Endothelial cell of umbilical vein (primary cell): ENCODE measurements at regions not wholly inside any gene's neighbourhood (a gene's known extent, or its start where the extent isn't known, plus 50 kb on each side); places are given as distances from the start of the nearest gene placed in this dataset.

ENCODE experiments used
- BruUV-seq: library from RNA; stranded (reverse); fragments of 400-500 nt; replicated peaks from 2 replicates; lab custom pipeline; 2021; lab: Mats Ljungman, UMichigan
- CTCF ChIA-PET: fragments of 300-600, 350-600 bp; sonication (Branson Sonifier 250); formaldehyde crosslinking; loops from one replicate; lab custom pipeline; 2021; ENCODE audit warnings: antibody characterized with exemption, inconsistent platforms; lab: Charles Lee
- POLR2A ChIA-PET: fragments of 300-600, 350-600 bp; sonication (Branson Sonifier 250); formaldehyde crosslinking; loops from one replicate; lab custom pipeline; 2021; ENCODE audit warnings: antibody characterized with exemption, inconsistent platforms; lab: Charles Lee
- DNase-seq: peaks from one replicate; pipeline ENCODE4 v3.0.0-alpha.2; 2011; ENCODE audit warnings: low read depth, low spot score
- FAIRE-seq: peaks from 2 replicates; lab custom pipeline; 2011; peaks lifted over from hg19 to GRCh38; lab: Jason Lieb, UNC
- H2AFZ ChIP-seq: 2 replicates; pipeline ENCODE4 v1.6.0; 2012; ENCODE audit warnings: low read depth, low read length, control low read depth, inconsistent platforms
- H3K27ac ChIP-seq: 2 replicates; pipeline ENCODE4 v1.5.1; 2011; ENCODE audit warnings: low read depth, mild to moderate bottlenecking, control low read depth, low read length, moderate library complexity; ENCODE audit not compliant: insufficient read depth
- H3K27me3 ChIP-seq, 2 experiments: 2 replicates each; pipeline versions ENCODE4 v1.6.0 to v1.6.1; 2011; ENCODE audit warnings: low read length in 2 of 2, mixed read lengths in 1 of 2; ENCODE audit not compliant: control insufficient read depth in 2 of 2, insufficient read depth in 2 of 2
- H3K36me3 ChIP-seq, 2 experiments: 2 replicates in 1 of 2; 3 replicates in 1 of 2; pipeline ENCODE4 v1.5.1; 2011; ENCODE audit warnings: low read length in 2 of 2, mild to moderate bottlenecking in 1 of 2, moderate library complexity in 1 of 2; ENCODE audit not compliant: control insufficient read depth in 2 of 2, insufficient read depth in 2 of 2; ENCODE audit errors: extremely low read depth in 1 of 2
- H3K4me1 ChIP-seq: 3 replicates; pipeline ENCODE4 v1.5.1; 2011; ENCODE audit warnings: mild to moderate bottlenecking, low read length; ENCODE audit not compliant: control insufficient read depth, insufficient read depth; ENCODE audit errors: extremely low read depth
- H3K4me2 ChIP-seq: 2 replicates; pipeline ENCODE4 v1.6.1; 2011; ENCODE audit warnings: low read length, control low read depth, mixed read lengths; ENCODE audit not compliant: insufficient read depth
- H3K4me3 ChIP-seq, 3 experiments: fragments of 200-600 bp in 1 of 3; sonication (generic), shearing (Covaris generic) in 1 of 3; replicated peaks in 1 of 3; 2 replicates each; pipeline ENCODE4 v1.5.1; 2011 to 2016; ENCODE audit warnings: control low read depth in 3 of 3, low read length in 3 of 3, mild to moderate bottlenecking in 2 of 3, inconsistent platforms in 1 of 3, low read depth in 1 of 3, moderate library complexity in 1 of 3; ENCODE audit not compliant: insufficient read depth in 1 of 3
- H3K79me2 ChIP-seq: 2 replicates; pipeline ENCODE4 v1.6.0; 2012; ENCODE audit warnings: low read length, inconsistent platforms; ENCODE audit not compliant: control insufficient read depth, insufficient read depth
- H3K9ac ChIP-seq: replicated peaks from 2 replicates; pipeline ENCODE3; 2011; ENCODE audit warnings: low read length, control low read depth; ENCODE audit not compliant: insufficient read depth; ENCODE audit errors: extremely low read depth
- H3K9me1 ChIP-seq: replicated peaks from 3 replicates; pipeline ENCODE4 v1.6.0; 2011; ENCODE audit warnings: mild to moderate bottlenecking, low read length; ENCODE audit not compliant: control insufficient read depth, insufficient read depth; ENCODE audit errors: extremely low read depth
- H3K9me3 ChIP-seq: replicated peaks from 2 replicates; pipeline ENCODE4 v1.5.1; 2012; ENCODE audit warnings: low read length, inconsistent platforms; ENCODE audit not compliant: control insufficient read depth, insufficient read depth
- H4K20me1 ChIP-seq: replicated peaks from 2 replicates; pipeline ENCODE3; 2011; ENCODE audit warnings: mild to moderate bottlenecking, low read length; ENCODE audit not compliant: control insufficient read depth, insufficient read depth; ENCODE audit errors: extremely low read depth
- EZH2 ChIP-seq: IDR thresholded peaks from 2 replicates; pipeline ENCODE4 v1.6.1; 2012; ENCODE audit warnings: borderline replicate concordance, low read depth, mild to moderate bottlenecking, moderate library complexity, low read length, inconsistent platforms; ENCODE audit not compliant: severe bottlenecking
- FOS ChIP-seq: IDR thresholded peaks from 2 replicates; pipeline ENCODE4 v1.6.1; 2011; ENCODE audit warnings: mild to moderate bottlenecking, low read length, moderate library complexity, borderline replicate concordance; ENCODE audit not compliant: insufficient read depth
- GATA2 ChIP-seq: IDR thresholded peaks from 2 replicates; pipeline ENCODE4 v1.7.0; 2011; ENCODE audit warnings: low read depth, mild to moderate bottlenecking, moderate library complexity, mixed read lengths, low read length; ENCODE audit not compliant: insufficient read length, insufficient read depth
- JUN ChIP-seq: IDR thresholded peaks from 2 replicates; pipeline ENCODE4 v1.6.1; 2011; ENCODE audit warnings: borderline replicate concordance, low read depth; ENCODE audit not compliant: insufficient read length, insufficient read depth
- MYC ChIP-seq: IDR thresholded peaks from one replicate; pipeline ENCODE4 v1.6.1; 2011; ENCODE audit warnings: mild to moderate bottlenecking, low read depth, low read length
- POLR2A ChIP-seq: IDR thresholded peaks from 2 replicates; pipeline ENCODE4 v1.6.1; 2012; ENCODE audit warnings: low read depth, mild to moderate bottlenecking, control low read depth, low read length
- POLR2AphosphoS5 ChIP-seq: IDR thresholded peaks from 2 replicates; pipeline ENCODE4 v1.6.1; 2012; ENCODE audit warnings: low read depth, mild to moderate bottlenecking, control low read depth, low read length, moderate library complexity; ENCODE audit not compliant: insufficient read depth
- dilution Hi-C: fragments of 300-500 bp; cut with MboI; formaldehyde crosslinking; loops from one replicate; pipeline ENCODE4 v1.15.0; 2019; ENCODE audit warnings: low sequenced_read_pairs; ENCODE audit not compliant: extremely low pct_ligation_motif_present
- intact Hi-C: fragments of 100-400 bp; cut with micrococcal nuclease; formaldehyde crosslinking; loops from one replicate; pipeline ENCODE4 v1.10.0; 2022
- TF ChIP-seq, protein P1 (sequence below): IDR thresholded peaks from 2 replicates; pipeline ENCODE4 v1.6.1; 2011; ENCODE audit not compliant: insufficient read depth, insufficient read length
- TF ChIP-seq, protein P2 (sequence below), 2 donors: IDR thresholded peaks; 1 replicate in 1 of 2; 2 replicates in 1 of 2; pipeline ENCODE4 v1.5.1; 2011; ENCODE audit warnings: low read length in 2 of 2, mild to moderate bottlenecking in 2 of 2, moderate library complexity in 2 of 2, control low read depth in 1 of 2, inconsistent platforms in 1 of 2, low read depth in 1 of 2; ENCODE audit not compliant: insufficient read depth in 1 of 2; ENCODE audit errors: extremely low read depth in 1 of 2

DNA sequence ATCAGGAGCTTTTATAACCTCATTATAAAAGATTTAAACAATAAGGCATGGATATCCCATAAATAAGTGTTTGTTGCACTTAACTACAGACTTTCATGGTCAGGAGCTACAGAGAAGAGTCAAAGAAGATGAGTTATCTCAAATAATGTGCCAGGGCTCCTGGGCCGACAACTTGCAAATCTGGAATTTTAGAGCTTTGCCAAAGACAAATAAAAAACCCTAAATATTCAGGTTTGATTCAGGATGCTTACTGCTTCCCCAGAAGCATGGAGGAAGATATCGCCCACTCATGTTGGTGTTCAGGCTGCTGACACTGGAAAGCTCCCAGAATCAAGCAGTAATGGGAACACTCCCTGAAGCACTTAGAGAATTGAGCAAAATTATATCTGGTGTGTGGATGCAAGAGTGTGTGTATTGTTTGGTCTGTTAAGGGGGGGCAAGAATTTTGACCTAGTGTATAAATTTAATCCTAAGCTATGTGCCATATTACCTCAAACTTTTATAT lies 176.9 kb upstream of the ESRRG start:
- ChIA-PET CTCF (no interaction called here), POLR2A (no interaction called here)
- DNase-seq, result no peak
- Histone ChIP-seq H3K9ac (no peak overlapping the region), H3K79me2 (no peaks in the 10 kb centered on the region), H3K4me3 (no peak overlapping the region), H4K20me1 (no peaks in the 10 kb centered on the region), H2AFZ (no peak overlapping the region), H3K27me3 (no peaks in the 10 kb centered on the region), H3K4me1 (no peaks in the 10 kb centered on the region), H3K9me3 (peaks cover 6% of the 10 kb centered on the region), H3K4me2 (no peak overlapping the region), H3K36me3 (no peaks in the 10 kb centered on the region), H3K27ac (no peak overlapping the region), H3K9me1 (no peaks in the 10 kb centered on the region)
- FAIRE-seq, result no peak
- no TSS peak for BruUV-seq
- dilution Hi-C loops (no loop called here), intact Hi-C loops (no loop called here)
- TF ChIP-seq POLR2AphosphoS5 (no peak), POLR2A (no peak), MYC (no peak), FOS (no peak), JUN (no peak), EZH2 (no peak), GATA2 (no peak)
- TF ChIP-seq, protein P1, sequence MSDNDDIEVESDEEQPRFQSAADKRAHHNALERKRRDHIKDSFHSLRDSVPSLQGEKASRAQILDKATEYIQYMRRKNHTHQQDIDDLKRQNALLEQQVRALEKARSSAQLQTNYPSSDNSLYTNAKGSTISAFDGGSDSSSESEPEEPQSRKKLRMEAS, result no peak
- TF ChIP-seq, protein P2, sequence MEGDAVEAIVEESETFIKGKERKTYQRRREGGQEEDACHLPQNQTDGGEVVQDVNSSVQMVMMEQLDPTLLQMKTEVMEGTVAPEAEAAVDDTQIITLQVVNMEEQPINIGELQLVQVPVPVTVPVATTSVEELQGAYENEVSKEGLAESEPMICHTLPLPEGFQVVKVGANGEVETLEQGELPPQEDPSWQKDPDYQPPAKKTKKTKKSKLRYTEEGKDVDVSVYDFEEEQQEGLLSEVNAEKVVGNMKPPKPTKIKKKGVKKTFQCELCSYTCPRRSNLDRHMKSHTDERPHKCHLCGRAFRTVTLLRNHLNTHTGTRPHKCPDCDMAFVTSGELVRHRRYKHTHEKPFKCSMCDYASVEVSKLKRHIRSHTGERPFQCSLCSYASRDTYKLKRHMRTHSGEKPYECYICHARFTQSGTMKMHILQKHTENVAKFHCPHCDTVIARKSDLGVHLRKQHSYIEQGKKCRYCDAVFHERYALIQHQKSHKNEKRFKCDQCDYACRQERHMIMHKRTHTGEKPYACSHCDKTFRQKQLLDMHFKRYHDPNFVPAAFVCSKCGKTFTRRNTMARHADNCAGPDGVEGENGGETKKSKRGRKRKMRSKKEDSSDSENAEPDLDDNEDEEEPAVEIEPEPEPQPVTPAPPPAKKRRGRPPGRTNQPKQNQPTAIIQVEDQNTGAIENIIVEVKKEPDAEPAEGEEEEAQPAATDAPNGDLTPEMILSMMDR (IDR thresholded peaks at IDR 0.05; ENCODE audit: extremely low read depth in 1 of 2, insufficient read depth in 1 of 2, low read depth in 1 of 2, low read length in 2 of 2), result no peak
